Central memory CD4-positive, alpha-beta T cell (primary cell): ENCODE measurements at regions not wholly inside any gene's neighbourhood (a gene's known extent, or its start where the extent isn't known, plus 50 kb on each side); places are given as distances from the start of the nearest gene placed in this dataset.
"Not testable (repeated sequence)": the region's sequence is repeated elsewhere in the genome, so short reads cannot be mapped to it uniquely, and the experiment has no call there.

Source experiments
- DNase-seq: peaks from one replicate; pipeline ENCODE4 v3.0.0; 2022

GRCh38 chr6:15825332-15825930, 162.6 kb upstream of the DTNBP1 start:
- no peak for DNase-seq

GRCh38 chr6:15824811-15825210, 162.0 kb upstream of the DTNBP1 start:
- DNase-seq = no peak

GRCh38 chr6:15823838-15824414, 161.1 kb upstream of the DTNBP1 start:
- no peak for DNase-seq

- no peak for DNase-seq
Observed at GRCh38 chr6:15822835-15823234, 160.0 kb upstream of the DTNBP1 start.

- DNase-seq = no peak
Observed at GRCh38 chr6:15819841-15820240, 157.0 kb upstream of the DTNBP1 start.

GRCh38 chr6:15819226-15819625, 156.4 kb upstream of the DTNBP1 start:
- DNase-seq = no peak

GRCh38 chr6:15818491-15818890, 155.7 kb upstream of the DTNBP1 start:
- no peak for DNase-seq

GRCh38 chr6:15818044-15818443, 155.2 kb upstream of the DTNBP1 start:
- DNase-seq = no peak

GRCh38 chr6:15817100-15817499, 154.3 kb upstream of the DTNBP1 start:
- DNase-seq = no peak

- DNase-seq = no peak
Observed at GRCh38 chr6:15816661-15817060, 153.8 kb upstream of the DTNBP1 start.

- not testable (repeated sequence) for DNase-seq
Observed at GRCh38 chr6:15813698-15814097, 150.9 kb upstream of the DTNBP1 start.

GRCh38 chr6:15811107-15811506, 148.3 kb upstream of the DTNBP1 start:
- no peak for DNase-seq

GRCh38 chr6:15810618-15811017, 147.8 kb upstream of the DTNBP1 start:
- no peak for DNase-seq

GRCh38 chr6:15809367-15809766, 146.5 kb upstream of the DTNBP1 start:
- DNase-seq = no peak

GRCh38 chr6:15804164-15805154, 141.6 kb upstream of the DTNBP1 start:
- DNase-seq = no peak

GRCh38 chr6:15802466-15802865, 139.6 kb upstream of the DTNBP1 start:
- DNase-seq = no peak

GRCh38 chr6:15801912-15802311, 139.1 kb upstream of the DTNBP1 start:
- DNase-seq = no peak

GRCh38 chr6:15800841-15801617, 138.2 kb upstream of the DTNBP1 start:
- no peak for DNase-seq

GRCh38 chr6:15798533-15799255, 135.9 kb upstream of the DTNBP1 start:
- no peak for DNase-seq

- no peak for DNase-seq
Observed at GRCh38 chr6:15796844-15797243, 134.0 kb upstream of the DTNBP1 start.

GRCh38 chr6:15796130-15796771, 133.4 kb upstream of the DTNBP1 start:
- no peak for DNase-seq

- no peak for DNase-seq
Observed at GRCh38 chr6:15793826-15794225, 131.0 kb upstream of the DTNBP1 start.
